Muscle of leg (tissue), 3 donors: ENCODE measurements at regions not wholly inside any gene's neighbourhood (a gene's known extent, or its start where the extent isn't known, plus 50 kb on each side); places are given as distances from the start of the nearest gene placed in this dataset.
"Not testable (repeated sequence)": the region's sequence is repeated elsewhere in the genome, so short reads cannot be mapped to it uniquely, and the experiment has no call there.

Experiments
- DNase-seq: peaks from one replicate; pipeline ENCODE4 v3.0.0; 2013
- H3K27ac ChIP-seq: one replicate; pipeline ENCODE4 v1.5.1; 2013; ENCODE audit warnings: mild to moderate bottlenecking, low read length, control low read depth
- H3K27me3 ChIP-seq: one replicate; pipeline ENCODE4 v1.6.1; 2013; ENCODE audit warnings: low read length; ENCODE audit not compliant: control insufficient read depth, insufficient read depth
- H3K36me3 ChIP-seq: one replicate; pipeline ENCODE4 v1.6.1; 2013; ENCODE audit warnings: low read length; ENCODE audit not compliant: control insufficient read depth, insufficient read depth
- H3K4me1 ChIP-seq: one replicate; pipeline ENCODE4 v1.6.1; 2013; ENCODE audit warnings: low read length; ENCODE audit not compliant: control insufficient read depth, insufficient read depth
- H3K4me3 ChIP-seq: one replicate; pipeline ENCODE4 v1.5.1; 2013; ENCODE audit warnings: low read length, control low read depth
- H3K9me3 ChIP-seq: replicated peaks from 2 replicates; pipeline ENCODE4 v1.6.1; 2013; ENCODE audit warnings: low read depth, low read length; ENCODE audit not compliant: control insufficient read depth
- WGBS: methylation state at CpG from one replicate; pipeline ENCODE4 v1.1.5; 2013; ENCODE audit warnings: missing lambda C conversion rate; ENCODE audit not compliant: insufficient coverage; 5-methylcytosine and 5-hydroxymethylcytosine counted together

GRCh38 chr13:88701551-88701950 lies 1030.4 kb downstream of the SLITRK5 start:
- Histone ChIP-seq H3K27me3 (no peaks in the 10 kb centered on the region), H3K4me3 (no peak overlapping the region), H3K36me3 (no peaks in the 10 kb centered on the region), H3K27ac (no peak overlapping the region), H3K4me1 (no peaks in the 10 kb centered on the region), H3K9me3 (no peaks in the 10 kb centered on the region)
- peak; percentile 50 for DNase-seq

GRCh38 chr13:88704600-88705275 lies 1033.6 kb downstream of the SLITRK5 start:
- no peak overlapping the region for H3K4me3 ChIP-seq
- H3K27me3 ChIP-seq: no peaks in the 10 kb centered on the region
- WGBS: 68% methylated on average over 4 of the region's 7 CpGs
- no peaks in the 10 kb centered on the region for H3K36me3 ChIP-seq
- no peak for DNase-seq
- no peaks in the 10 kb centered on the region for H3K4me1 ChIP-seq
- H3K27ac ChIP-seq: no peak overlapping the region
- no peaks in the 10 kb centered on the region for H3K9me3 ChIP-seq

GRCh38 chr13:88707646-88708045 lies 1036.5 kb downstream of the SLITRK5 start:
- H3K27me3 ChIP-seq: no peaks in the 10 kb centered on the region
- no peak for DNase-seq
- H3K9me3 ChIP-seq: no peaks in the 10 kb centered on the region
- H3K36me3 ChIP-seq: no peaks in the 10 kb centered on the region
- no peak overlapping the region for H3K27ac ChIP-seq
- H3K4me3 ChIP-seq: no peak overlapping the region
- H3K4me1 ChIP-seq: no peaks in the 10 kb centered on the region

DNA sequence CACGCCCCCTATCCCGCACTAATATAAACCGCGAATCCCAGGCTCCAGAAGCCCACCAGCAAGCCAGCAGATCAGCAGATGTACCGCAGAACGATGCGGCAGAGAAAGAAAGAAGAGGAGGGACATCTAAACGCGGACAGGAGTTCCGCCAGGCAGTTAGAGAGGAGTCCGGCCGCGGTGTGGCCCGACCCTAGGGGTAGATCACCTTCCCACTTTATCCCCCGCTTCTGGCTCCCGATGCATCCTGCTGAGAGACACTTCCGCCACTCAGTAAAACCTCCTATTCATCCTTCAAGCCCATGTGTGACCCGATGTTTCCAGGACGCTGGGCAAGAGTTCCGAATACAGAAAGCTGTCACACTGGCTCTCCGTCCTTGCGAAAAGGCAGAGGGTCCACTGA lies 1046.8 kb downstream of the SLITRK5 start:
- Histone ChIP-seq H3K27ac (no peak overlapping the region), H3K36me3 (no peaks in the 10 kb centered on the region), H3K4me3 (no peak overlapping the region), H3K4me1 (no peaks in the 10 kb centered on the region), H3K9me3 (no peaks in the 10 kb centered on the region), H3K27me3 (no peaks in the 10 kb centered on the region)
- no peak for DNase-seq
- WGBS: 89% methylated on average over 21 of the region's 22 CpGs

DNA sequence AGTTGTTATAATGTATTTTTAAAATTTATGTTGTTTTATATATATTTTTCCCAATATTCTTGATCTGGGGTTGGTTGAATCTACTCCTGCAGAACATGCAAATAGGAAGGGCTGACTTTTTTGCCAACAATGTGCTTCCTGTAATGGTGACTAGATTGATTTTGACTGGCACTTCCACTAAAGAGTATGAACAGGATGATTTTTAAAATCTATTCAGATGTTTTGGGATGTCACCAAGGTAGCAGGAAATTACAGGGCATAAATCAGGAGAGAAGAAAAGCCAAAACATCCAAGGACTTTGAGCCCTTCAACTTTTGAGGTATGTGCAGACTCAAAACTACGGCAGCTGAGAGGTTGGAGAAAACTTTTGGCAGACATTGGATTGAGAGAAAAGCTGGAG lies 1047.6 kb downstream of the SLITRK5 start:
- DNase-seq: no peak
- 0% methylated on average over 1 of the region's 1 CpG for WGBS
- H3K9me3 ChIP-seq: no peaks in the 10 kb centered on the region
- H3K36me3 ChIP-seq: no peaks in the 10 kb centered on the region
- no peak overlapping the region for H3K27ac ChIP-seq
- H3K27me3 ChIP-seq: no peaks in the 10 kb centered on the region
- no peaks in the 10 kb centered on the region for H3K4me1 ChIP-seq
- no peak overlapping the region for H3K4me3 ChIP-seq

GRCh38 chr13:88726075-88726474 lies 1054.9 kb downstream of the SLITRK5 start:
- H3K4me3 ChIP-seq: no peak overlapping the region
- no peaks in the 10 kb centered on the region for H3K27me3 ChIP-seq
- no peaks in the 10 kb centered on the region for H3K36me3 ChIP-seq
- WGBS: 81% methylated on average over 3 of the region's 3 CpGs
- no peak for DNase-seq
- H3K27ac ChIP-seq: no peak overlapping the region
- no peaks in the 10 kb centered on the region for H3K4me1 ChIP-seq
- H3K9me3 ChIP-seq: peaks cover 8% of the 10 kb centered on the region

DNA sequence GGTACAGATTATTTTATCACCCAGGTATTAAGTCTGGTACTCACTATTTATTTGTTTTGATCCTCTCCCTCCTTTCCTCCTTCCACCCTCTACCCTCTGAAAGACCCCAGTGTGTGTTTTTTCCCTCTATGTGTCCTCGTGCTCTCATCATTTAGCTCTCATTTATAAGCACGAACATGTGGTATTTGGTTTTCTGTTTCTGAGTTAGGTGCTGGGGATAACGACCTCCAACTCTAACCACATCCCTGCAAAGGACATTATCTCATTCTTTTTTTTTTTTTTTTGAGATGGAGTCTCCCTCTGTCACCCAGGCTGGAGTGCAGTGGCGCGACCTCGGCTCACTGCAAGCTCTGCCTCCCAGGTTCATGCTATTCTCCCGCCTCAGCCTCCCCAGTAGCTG lies 1056.1 kb downstream of the SLITRK5 start:
- WGBS: no CpG with 5 or more reads among the region's 7 CpGs
- not testable (repeated sequence) for H3K27ac ChIP-seq, H3K4me3 ChIP-seq, H3K27me3 ChIP-seq, H3K36me3 ChIP-seq, H3K4me1 ChIP-seq, H3K9me3 ChIP-seq, DNase-seq

DNA sequence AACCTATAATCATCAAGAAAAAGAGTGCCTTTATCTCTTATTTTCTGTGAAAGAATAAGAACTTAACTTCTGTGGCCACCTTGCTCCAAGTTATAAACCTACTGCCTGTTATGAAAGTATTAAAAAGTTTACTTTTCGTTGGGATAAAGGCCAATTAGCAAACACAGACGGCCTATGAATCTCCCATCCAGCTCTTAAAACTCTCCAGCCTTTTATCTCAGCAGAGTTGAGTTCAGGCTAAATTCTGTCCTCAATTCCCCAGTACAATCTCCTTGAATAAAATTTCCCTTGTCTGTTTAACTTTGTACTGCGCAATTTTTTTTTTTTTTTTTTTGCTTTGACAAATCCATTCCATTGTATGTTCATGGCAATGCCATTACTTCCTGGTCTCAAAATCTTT lies 1058.4 kb downstream of the SLITRK5 start:
- Histone ChIP-seq H3K4me1 (no peaks in the 10 kb centered on the region), H3K27ac (no peak overlapping the region), H3K4me3 (no peak overlapping the region), H3K27me3 (no peaks in the 10 kb centered on the region), H3K9me3 (peaks cover 6% of the 10 kb centered on the region), H3K36me3 (no peaks in the 10 kb centered on the region)
- no CpG with 5 or more reads among the region's 3 CpGs for WGBS
- no peak for DNase-seq

- WGBS: no CpG with 5 or more reads among the region's 2 CpGs
- Histone ChIP-seq H3K27ac (no peak overlapping the region), H3K36me3 (no peaks in the 10 kb centered on the region), H3K27me3 (no peaks in the 10 kb centered on the region), H3K4me1 (no peaks in the 10 kb centered on the region), H3K9me3 (no peaks in the 10 kb centered on the region), H3K4me3 (no peak overlapping the region)
- no peak for DNase-seq
Measured at GRCh38 chr13:88736026-88736425, 1064.9 kb downstream of the SLITRK5 start.

DNA sequence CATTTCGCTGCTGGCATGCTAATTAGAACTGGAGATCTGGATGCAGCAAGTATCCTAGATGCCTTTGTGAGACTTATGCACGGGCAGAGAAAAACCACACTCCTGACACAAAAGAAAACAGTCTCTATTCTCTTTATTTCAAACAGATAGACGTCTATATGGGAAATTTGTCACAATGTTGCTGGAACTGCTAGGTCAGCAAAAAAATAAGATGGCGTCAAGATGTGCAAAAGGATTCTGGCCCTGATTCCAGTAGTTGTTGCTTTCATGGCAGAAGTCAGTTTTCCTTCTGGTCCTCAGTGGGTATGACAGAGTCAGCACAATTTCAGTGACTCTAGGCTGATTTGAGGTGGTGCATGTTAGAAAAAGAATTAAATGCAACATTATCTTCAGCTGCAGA lies 1068.0 kb downstream of the SLITRK5 start:
- H3K27ac ChIP-seq: no peak overlapping the region
- no peaks in the 10 kb centered on the region for H3K9me3 ChIP-seq
- H3K4me1 ChIP-seq: no peaks in the 10 kb centered on the region
- no peak for DNase-seq
- no peak overlapping the region for H3K4me3 ChIP-seq
- no peaks in the 10 kb centered on the region for H3K27me3 ChIP-seq
- 94% methylated on average over 2 of the region's 4 CpGs for WGBS
- H3K36me3 ChIP-seq: no peaks in the 10 kb centered on the region

- Histone ChIP-seq H3K4me3 (no peak overlapping the region), H3K36me3 (no peaks in the 10 kb centered on the region), H3K27ac (no peak overlapping the region), H3K4me1 (no peaks in the 10 kb centered on the region), H3K9me3 (no peaks in the 10 kb centered on the region), H3K27me3 (no peaks in the 10 kb centered on the region)
- DNase-seq: no peak
Measured at GRCh38 chr13:88744289-88744688, 1073.1 kb downstream of the SLITRK5 start.
